ACHN (cell line): ENCODE measurements at regions not wholly inside any gene's neighbourhood (a gene's known extent, or its start where the extent isn't known, plus 50 kb on each side); places are given as distances from the start of the nearest gene placed in this dataset.
"Not testable (repeated sequence)": the region's sequence is repeated elsewhere in the genome, so short reads cannot be mapped to it uniquely, and the experiment has no call there.

Experiments used
- DNase-seq: peaks from one replicate; pipeline ENCODE4 v3.0.0-alpha.2; 2015
- in situ Hi-C: cut with HindIII; loops from 2 replicates; pipeline ENCODE4 v1.10.0; 2017; ENCODE audit warnings: low sequenced_read_pairs, low pct_ligation_motif_present, low pct_unique_long_range_greater_than_20kb

DNA sequence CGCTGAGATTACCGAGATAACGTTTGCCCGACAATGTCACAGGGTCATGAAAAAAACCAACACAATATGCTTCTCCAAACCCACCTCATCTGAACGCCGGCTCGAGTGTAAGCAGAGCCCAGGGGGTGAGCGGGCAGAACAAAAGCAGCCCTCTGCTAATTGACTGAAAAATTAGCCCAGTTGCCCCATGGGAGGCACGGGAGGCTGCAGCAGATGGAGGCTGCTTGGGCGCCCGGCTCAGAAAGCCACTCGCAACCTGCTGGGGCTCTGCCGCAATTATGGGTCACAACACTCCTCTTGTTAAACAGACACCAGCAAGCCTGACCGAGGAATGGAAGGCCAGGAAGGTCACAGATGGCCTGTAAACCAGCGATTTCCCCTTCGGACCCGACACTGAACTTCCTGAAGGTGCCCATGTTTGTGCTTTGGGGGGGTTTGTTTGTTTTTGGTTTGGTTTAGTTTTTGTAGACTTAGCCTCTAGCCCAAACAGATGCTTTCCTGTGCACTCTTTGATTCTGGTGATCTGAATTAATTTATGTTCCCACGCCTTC, 104.6 kb upstream of the IRX1 start:
- in situ Hi-C loops: no loop called here
- DNase-seq: no peak

DNA sequence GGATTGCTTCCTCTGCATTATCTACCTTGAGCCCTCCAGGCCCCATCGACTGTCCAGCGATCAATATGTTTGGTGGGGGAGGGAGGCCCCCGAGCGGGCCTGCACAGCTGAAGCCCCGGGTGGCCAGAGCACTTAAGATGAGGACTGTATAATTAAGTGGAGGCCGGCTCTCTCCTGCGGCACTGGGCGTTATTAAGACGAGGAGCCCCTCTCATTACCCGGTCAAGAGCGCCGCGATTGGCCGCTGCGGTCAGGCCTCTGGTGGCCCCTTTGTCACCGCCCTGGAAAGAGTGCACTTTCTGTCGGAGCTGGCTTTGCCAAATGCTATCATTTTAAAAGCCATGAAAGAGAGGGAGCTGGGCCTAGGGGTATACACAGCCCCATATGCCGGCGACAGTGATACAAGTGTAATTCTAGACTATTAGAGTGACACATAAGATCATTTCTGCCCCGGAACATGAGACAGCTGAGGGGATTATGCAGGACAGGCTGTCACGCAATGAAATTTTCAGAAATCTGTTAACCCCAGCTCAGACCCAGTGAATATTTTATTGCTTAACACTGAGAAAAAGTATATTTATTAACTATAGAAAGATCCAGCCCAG, 106.3 kb upstream of the IRX1 start:
- no peak for DNase-seq
- in situ Hi-C loops: no loop called here

DNA sequence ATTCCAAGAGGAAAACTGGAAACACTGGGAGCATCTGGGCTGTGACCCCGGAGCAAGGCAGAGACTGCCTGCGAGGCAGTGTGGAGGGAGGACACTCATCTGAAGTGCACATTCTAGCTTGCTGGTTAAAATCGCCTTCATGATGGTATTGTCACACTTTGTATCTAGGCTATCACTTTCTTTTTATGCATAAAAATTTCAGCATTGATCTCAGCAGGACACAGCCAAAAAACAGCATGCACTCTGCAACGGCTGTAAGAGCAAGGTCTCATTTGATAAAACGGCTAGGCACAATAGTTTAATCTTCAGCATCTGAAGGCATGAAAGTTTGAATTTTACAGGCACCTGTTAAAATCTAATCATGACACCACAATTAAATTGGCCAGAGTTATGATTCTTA, 110.8 kb upstream of the IRX1 start:
- in situ Hi-C loops: no loop called here
- no peak for DNase-seq

DNA sequence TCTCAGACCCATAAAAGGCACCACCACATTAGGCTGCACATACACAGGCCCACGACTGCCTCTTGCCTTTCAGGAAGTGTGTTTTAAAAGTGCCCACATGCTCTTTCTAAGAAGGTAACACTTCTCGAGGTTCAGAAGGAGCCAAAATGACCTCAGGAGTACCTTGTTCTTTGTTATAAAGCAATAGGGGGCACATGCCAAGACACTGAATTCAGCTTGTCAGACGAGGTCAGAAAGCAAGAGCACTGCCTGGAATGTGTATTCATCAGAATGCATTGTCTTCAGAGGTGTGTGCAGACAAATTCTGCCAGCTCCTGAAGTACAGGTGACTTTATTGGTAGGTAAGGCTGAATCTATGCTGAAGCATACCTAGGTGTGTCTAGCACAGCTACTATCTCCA, 114.5 kb upstream of the IRX1 start:
- in situ Hi-C loops: no loop called here
- DNase-seq: no peak

DNA sequence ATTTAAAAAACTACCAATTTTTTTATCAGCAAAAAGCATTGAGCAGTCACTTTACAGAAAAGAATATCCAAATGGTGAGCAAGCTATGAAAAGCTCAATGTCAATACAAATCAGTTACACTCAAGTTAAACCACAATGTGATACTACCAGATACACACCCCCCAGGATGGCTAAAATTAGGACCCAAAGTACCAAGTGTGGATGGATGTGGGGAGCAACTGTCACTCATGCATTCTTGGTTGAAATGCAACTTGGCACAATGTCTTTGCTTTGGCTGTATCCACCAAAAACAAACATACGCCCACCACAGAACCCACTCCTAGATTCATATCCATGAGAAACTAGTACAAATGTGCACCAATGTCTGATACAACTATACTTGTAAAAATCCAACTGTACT, 120.0 kb upstream of the IRX1 start:
- DNase-seq: no peak
- in situ Hi-C loops: no loop called here

DNA sequence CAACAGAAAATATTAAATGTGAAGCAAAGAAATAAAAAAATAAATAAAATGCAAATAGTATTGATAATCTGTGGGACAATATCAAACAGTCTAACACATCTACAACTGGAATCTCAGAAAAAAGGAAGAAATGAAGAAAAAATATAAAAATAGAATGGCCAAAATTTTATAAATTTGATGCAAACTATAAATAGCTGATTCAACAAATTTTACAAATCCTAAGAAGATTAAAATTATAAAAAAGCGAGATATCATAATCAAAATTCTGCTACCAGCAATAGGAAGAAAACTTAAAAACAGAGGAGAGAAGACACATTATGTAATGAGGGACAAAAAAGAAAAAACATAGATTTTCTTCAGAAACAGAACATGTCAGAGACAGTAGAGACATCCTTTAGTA, 129.2 kb upstream of the IRX1 start:
- no peak for DNase-seq
- in situ Hi-C loops: no loop called here

DNA sequence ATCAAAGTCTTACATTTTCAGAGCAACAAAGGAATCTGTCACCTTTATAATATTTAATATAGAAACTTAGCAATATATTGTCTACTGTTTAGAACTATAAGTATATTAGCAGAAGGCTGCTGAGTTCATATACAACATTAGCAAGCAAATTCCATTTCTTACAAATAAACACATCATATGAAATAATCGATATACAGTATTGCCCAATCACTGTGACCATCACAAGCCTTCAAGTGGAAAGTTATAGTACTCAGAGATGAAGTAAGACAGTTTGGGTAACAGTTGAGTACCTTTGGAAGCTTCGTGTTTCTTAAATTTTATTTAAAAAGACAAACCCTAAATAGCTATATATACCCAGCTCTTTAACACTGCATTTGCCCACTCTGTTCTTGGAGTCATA, 135.2 kb upstream of the IRX1 start:
- no peak for DNase-seq
- in situ Hi-C loops: no loop called here

DNA sequence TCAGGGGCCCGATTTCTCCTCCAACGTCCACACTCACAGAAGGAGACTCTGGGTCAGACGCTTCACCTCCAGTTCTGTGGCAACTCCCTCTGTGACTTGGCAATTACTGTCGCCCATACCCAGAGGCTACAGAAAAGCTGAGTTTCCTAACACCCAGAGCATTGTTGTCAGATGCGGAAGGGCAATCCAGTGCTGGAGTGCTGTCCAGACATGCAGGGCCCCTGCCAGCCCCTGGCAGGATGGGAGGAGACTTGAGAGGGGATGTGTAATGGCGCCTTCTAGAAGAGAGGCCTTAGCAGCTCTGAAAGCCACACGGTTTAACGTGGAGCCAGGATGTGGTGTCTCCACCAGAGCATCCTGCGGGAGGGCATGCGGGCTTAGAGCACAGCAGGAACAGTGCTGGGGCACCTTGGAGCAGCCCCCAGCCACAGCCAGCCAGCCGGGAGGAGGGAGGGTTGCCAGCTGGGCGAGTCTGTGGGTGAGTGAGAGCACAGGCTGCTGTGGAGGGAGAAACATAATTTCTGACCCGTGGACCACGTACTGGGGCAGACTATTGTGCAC, 139.4 kb upstream of the IRX1 start:
- DNase-seq: no peak
- in situ Hi-C loops: no loop called here

DNA sequence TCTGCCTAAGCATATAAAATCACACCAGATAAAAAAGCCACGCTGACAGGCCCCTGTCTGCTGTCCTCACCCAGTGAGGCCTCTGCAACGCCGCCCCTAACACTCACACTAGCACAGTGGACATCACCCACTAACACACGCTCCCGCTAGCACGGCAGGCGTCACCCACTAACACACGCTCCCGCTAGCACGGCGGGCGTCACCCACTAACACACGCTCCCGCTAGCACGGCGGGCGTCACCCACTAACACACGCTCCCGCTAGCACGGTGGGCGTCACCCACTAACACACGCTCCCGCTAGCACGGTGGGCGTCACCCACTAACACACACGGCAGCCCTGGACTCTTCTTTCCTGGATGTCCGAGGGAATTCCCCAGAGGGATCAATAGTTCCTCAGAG, 141.6 kb upstream of the IRX1 start:
- DNase-seq, in situ Hi-C loops: not testable (repeated sequence)

DNA sequence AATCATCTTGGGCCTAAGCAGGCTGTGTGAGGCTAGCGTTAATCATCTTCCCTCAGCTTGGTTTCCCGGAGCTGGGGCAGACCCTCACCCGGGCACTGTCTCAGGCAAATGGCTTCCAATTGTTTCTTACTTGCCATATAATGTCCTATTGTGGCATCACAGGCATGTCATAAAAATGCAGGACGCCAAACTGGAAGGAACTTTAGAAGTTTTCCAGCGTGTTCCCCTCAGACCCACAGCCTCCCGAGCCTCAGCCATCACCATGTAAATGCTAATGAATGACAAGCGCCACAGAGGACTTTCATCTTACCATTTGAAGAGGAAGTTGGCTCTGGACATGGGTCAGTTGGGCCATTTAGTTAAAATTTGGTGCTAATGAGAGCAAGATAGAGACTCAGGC, 143.0 kb upstream of the IRX1 start:
- DNase-seq: no peak
- in situ Hi-C loops: no loop called here

DNA sequence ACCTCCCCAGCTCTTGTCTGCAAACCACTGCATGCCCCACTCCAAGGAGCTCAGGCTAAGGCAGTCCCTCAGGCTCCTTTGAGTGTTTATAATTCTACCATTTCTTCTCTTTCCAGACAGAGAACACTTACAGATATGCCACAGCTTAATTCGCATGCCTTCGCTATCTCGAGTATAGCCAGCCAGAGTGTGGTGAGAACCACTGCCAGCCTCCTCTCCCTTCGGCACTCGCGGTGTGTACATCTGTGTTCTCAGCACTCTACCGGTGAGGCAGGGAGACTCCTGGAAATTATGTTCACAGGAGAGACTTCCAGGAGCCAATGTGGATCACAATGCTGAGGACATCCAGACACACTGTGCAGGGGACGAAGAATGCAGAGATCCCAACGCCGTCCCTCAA, 143.7 kb upstream of the IRX1 start:
- in situ Hi-C loops: no loop called here
- no peak for DNase-seq

DNA sequence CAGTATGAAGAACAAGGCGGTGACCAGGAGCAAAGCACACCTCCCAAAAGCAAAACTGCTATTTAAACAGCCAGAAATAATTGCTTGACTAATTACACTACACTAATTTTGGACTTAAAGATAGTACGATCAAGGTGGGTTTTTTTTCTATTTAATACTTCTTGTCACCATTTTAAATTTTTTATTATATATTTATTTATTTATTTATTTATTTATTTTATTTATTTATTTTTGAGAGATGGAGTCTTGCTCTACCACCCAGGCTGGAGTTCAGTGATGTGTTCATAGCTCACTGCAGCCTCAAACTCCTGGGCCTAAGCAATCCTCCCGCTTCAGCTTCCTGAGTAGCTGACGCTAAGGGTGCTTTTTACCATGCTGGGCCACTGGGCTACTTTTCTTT, 146.2 kb upstream of the IRX1 start:
- in situ Hi-C loops: no loop called here
- no peak for DNase-seq

DNA sequence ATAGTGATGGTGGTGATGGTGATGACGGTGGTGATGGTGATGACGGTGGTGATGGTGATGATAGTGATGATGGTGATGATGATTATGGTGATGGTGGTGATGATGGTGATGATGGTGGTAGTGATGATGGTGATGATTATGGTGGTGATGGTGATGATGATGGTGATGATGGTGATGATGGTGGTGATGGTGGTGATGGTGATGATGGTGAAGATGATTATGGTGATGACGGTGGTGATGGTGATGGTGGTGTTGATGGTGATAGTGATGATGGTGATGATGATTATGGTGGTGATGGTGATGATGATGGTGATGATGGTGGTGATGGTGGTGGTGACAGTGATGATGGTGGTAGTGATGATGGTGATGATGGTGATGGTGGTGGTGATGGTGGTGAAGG, 149.2 kb upstream of the IRX1 start:
- DNase-seq: no peak
- in situ Hi-C loops: no loop called here

DNA sequence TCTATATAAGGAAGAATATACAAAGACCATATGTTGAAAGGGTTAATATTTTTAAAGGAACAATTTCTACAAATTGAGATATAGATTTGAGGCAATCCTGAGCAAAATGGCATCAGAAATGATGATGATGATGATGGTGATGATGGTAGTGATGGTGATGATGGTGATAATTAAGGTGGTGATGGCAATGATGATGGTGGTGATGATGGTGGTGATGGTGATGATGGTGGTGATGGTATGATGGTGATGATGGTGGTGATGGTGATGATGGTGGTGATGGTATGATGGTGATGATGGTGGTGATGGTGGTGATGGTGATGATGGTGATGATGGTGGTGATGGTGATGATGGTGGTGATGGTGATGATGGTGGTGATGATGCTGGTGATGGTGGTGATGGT, 150.1 kb upstream of the IRX1 start:
- DNase-seq, in situ Hi-C loops: not testable (repeated sequence)

DNA sequence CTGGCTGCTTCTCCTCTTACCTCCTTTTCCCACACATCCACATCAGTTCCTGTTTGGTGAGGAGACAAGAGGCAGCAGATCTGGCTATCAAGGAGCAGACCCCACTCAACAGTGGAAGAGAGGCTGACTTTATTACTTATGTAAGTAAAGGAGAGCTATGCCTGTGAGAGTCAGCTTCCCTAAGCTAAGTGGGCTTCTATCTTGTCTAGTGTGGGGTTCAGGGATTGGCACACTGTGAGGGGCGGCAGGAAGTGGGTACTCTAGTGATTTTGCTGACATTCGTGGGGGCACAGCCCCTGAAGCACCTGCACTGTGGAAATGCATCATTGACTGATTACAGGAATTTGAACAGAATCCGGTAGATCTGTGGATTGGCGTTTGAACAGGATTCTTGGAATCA, 163.5 kb upstream of the IRX1 start:
- DNase-seq: no peak
- in situ Hi-C loops: no loop called here

DNA sequence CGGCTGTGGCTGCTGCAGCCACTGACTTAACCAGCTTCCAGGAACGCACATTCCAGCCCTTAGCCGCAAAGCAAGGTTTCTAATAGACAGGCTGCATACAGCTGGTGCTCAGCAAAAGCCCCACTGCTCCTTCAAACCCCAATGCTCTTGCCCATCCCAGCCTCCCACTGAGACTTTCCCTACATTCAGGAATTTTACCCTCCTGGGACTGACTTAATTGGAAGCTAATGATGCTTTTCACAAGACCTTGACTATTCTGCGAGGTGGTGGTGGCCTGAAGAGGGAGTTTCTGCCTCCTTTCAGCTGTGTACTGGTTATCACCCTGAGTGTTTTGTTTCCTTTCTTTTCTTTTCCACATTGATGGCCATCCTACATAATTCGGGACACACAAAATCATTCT, 164.9 kb upstream of the IRX1 start:
- in situ Hi-C loops: no loop called here

DNA sequence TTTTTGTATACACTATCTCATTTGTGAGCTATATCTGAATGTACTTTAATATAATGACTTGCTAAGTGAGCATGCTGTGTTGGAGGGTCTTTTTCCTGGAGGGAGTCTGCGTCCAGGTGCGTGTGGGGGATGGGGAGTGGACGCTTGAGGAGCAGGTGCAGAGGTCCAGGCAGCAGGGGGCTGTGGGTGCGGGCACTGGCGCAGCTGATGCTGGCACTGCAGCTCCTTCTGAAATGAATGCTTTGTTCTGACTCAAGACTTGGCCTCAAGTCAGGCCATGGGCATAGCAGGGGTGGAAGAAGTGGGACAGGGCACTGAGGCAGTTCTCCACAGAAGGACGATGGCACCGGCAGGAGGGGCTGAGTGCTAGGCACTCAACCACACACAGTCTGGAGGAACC, 165.7 kb upstream of the IRX1 start:
- DNase-seq: no peak
- in situ Hi-C loops: no loop called here

More for the DNA sequence above, 164.9 kb upstream of the IRX1 start:
- no peak for DNase-seq

DNA sequence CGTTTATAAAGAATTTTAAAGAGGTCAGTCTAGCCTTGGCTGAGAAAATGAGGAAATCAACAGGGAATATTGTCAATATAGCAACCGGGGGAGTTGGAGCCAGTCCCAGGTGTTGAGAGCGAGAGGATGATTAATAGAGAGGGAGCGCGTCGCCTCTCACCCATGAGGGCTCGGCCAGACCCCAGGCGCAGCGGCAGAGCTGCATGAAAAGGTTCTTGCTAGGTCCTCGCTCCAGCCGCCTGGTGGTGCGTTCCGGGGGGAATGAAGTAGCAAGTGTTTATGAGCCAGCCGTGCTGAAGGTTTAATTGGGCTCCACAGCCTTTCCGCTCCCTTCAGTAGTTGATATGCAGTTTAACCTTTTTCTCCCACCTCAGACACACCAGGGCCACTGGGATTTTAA, 167.3 kb upstream of the IRX1 start:
- DNase-seq: no peak
- in situ Hi-C loops: no loop called here

DNA sequence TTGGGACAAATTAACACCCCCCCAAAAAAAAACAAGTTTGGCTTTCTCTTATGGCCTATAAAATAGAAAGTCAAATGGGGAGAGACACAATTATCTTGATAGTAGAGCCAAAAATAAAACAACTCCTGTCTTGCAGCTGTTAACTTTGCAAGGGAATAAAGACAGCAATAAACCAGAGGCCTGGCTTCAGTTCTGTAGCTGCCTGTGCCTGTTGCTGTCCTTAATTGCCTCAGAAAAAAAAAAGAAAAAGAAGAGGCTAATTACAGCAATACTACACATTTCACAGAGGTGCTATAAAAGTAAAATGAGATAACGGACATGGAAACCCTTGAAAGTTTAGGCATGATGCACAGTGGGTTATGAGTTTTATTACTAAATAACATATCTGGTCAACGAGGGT, 170.7 kb upstream of the IRX1 start:
- in situ Hi-C loops: no loop called here
- no peak for DNase-seq

DNA sequence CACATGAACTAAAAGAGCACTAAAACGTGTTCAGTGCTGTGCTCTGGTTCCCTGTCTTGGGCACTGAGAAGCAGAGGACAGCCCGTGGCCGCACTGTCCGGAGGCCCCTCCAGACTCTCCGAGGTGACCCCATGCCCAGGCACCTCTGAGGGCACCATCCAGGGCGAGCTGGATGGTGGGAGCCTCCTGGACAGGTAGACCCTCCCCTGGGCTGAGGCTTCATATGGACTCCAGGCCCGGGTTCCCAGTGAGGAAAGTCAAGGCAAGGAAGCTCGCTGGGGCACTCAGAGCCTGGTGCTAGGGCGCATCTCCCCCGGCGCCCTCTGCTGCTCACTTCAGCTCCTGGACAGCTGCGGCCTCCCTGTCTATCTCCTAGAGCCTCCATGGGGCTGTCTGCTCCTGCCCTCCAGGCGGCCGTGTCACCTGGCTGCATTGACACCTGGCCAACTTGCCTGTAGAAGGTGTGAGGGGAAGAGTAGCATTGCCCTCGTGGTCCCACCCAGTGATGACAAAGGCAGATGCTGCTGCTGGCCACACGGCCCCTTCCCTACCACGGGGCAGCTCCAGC, 178.2 kb upstream of the IRX1 start:
- in situ Hi-C loops: no loop called here
- DNase-seq: no peak
